ENCODE measurements at regions not wholly inside any gene's neighbourhood (a gene's known extent, or its start where the extent isn't known, plus 50 kb on each side); places are given as distances from the start of the nearest gene placed in this dataset.

- DNase-seq (ENCODE audit: extremely low read depth in 1 of 11, low read depth in 9 of 11, low spot score in 4 of 11) = no peak
These were observed 298.9 kb downstream of the TFAP2C start for GRCh38 chr20:56928007-56928406.

GRCh38 chr20:56929606-56930005, 300.5 kb downstream of the TFAP2C start:
- no peak for DNase-seq (ENCODE audit: extremely low read depth in 1 of 11, low read depth in 9 of 11, low spot score in 4 of 11)

GRCh38 chr20:56930876-56931275, 301.8 kb downstream of the TFAP2C start:
- no peak for DNase-seq (ENCODE audit: extremely low read depth in 1 of 11, low read depth in 9 of 11, low spot score in 4 of 11)

GRCh38 chr20:56932575-56933330, 303.6 kb downstream of the TFAP2C start:
- DNase-seq (ENCODE audit: extremely low read depth in 1 of 11, low read depth in 9 of 11, low spot score in 4 of 11) = no peak

GRCh38 chr20:56933331-56933698, 304.2 kb downstream of the TFAP2C start:
- DNase-seq (ENCODE audit: extremely low read depth in 1 of 11, low read depth in 9 of 11, low spot score in 4 of 11) = no peak

GRCh38 chr20:56934888-56935287, 305.8 kb downstream of the TFAP2C start:
- no peak for DNase-seq (ENCODE audit: extremely low read depth in 1 of 11, low read depth in 9 of 11, low spot score in 4 of 11)

GRCh38 chr20:56940466-56940865, 311.4 kb downstream of the TFAP2C start:
- DNase-seq (ENCODE audit: extremely low read depth in 1 of 11, low read depth in 9 of 11, low spot score in 4 of 11) = no peak

- no peak for DNase-seq (ENCODE audit: extremely low read depth in 1 of 11, low read depth in 9 of 11, low spot score in 4 of 11)
These were observed 312.1 kb downstream of the TFAP2C start for GRCh38 chr20:56941101-56941686.

- peak in 1 of 11 donors; percentile 28 for DNase-seq (ENCODE audit: extremely low read depth in 1 of 11, low read depth in 9 of 11, low spot score in 4 of 11)
These were observed 315.1 kb downstream of the TFAP2C start for GRCh38 chr20:56943946-56944945.

- no peak for DNase-seq (ENCODE audit: extremely low read depth in 1 of 11, low read depth in 9 of 11, low spot score in 4 of 11)
These were observed 316.0 kb downstream of the TFAP2C start for GRCh38 chr20:56945057-56945456.

GRCh38 chr20:56945901-56946300, 316.8 kb downstream of the TFAP2C start:
- no peak for DNase-seq (ENCODE audit: extremely low read depth in 1 of 11, low read depth in 9 of 11, low spot score in 4 of 11)

- DNase-seq (ENCODE audit: extremely low read depth in 1 of 11, low read depth in 9 of 11, low spot score in 4 of 11) = no peak
These were observed 317.1 kb downstream of the BMP7 start for GRCh38 chr20:56949318-56949717.

GRCh38 chr20:56952258-56953047, 314.0 kb downstream of the BMP7 start:
- DNase-seq (ENCODE audit: extremely low read depth in 1 of 11, low read depth in 9 of 11, low spot score in 4 of 11) = no peak

- no peak for DNase-seq (ENCODE audit: extremely low read depth in 1 of 11, low read depth in 9 of 11, low spot score in 4 of 11)
These were observed 313.3 kb downstream of the BMP7 start for GRCh38 chr20:56953048-56953586.

- no peak for DNase-seq (ENCODE audit: extremely low read depth in 1 of 11, low read depth in 9 of 11, low spot score in 4 of 11)
These were observed 311.6 kb downstream of the BMP7 start for GRCh38 chr20:56954797-56955196.

- DNase-seq (ENCODE audit: extremely low read depth in 1 of 11, low read depth in 9 of 11, low spot score in 4 of 11) = no peak
These were observed 310.8 kb downstream of the BMP7 start for GRCh38 chr20:56955680-56956079.

- no peak for DNase-seq (ENCODE audit: extremely low read depth in 1 of 11, low read depth in 9 of 11, low spot score in 4 of 11)
These were observed 309.9 kb downstream of the BMP7 start for GRCh38 chr20:56956534-56956933.

- DNase-seq (ENCODE audit: extremely low read depth in 1 of 11, low read depth in 9 of 11, low spot score in 4 of 11) = peak; percentile 63 to 88 (median 80)
These were observed 308.5 kb downstream of the BMP7 start for GRCh38 chr20:56957737-56958553.

All from renal cortex interstitium (tissue), 11 donors.